GM20000 (cell line): ENCODE measurements at regions not wholly inside any gene's neighbourhood (a gene's known extent, or its start where the extent isn't known, plus 50 kb on each side); places are given as distances from the start of the nearest gene placed in this dataset.

Experiments
- DNase-seq: peaks from one replicate; pipeline ENCODE4 v3.0.0; 2012; ENCODE audit warnings: low spot score
- TF ChIP-seq, protein P1 (sequence below): IDR thresholded peaks from 2 replicates; pipeline ENCODE4 v1.5.1; 2012; ENCODE audit warnings: mild to moderate bottlenecking, control low read depth; ENCODE audit errors: extremely low read depth, missing control alignments

DNA sequence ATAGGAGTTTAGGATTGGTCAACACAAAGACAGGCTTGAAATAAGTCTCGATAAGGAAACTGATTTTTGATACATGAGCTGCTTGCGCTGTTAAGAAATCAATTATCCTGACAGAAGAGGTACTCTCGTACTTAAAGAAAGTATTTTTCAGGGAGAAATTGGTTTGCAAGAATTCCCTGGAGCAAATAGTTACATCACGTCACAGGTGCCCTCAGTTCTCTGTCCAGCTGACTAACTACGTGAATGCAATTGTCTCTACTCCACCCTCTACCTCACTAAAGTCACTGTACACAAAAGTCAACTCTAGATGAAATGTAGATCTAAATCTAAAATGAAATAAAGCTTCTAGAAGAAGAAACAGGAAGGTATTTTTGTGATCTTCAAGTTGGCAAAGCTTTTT, 130.6 kb upstream of the KCNJ16 start:
- DNase-seq = no peak
- TF ChIP-seq, protein P1, sequence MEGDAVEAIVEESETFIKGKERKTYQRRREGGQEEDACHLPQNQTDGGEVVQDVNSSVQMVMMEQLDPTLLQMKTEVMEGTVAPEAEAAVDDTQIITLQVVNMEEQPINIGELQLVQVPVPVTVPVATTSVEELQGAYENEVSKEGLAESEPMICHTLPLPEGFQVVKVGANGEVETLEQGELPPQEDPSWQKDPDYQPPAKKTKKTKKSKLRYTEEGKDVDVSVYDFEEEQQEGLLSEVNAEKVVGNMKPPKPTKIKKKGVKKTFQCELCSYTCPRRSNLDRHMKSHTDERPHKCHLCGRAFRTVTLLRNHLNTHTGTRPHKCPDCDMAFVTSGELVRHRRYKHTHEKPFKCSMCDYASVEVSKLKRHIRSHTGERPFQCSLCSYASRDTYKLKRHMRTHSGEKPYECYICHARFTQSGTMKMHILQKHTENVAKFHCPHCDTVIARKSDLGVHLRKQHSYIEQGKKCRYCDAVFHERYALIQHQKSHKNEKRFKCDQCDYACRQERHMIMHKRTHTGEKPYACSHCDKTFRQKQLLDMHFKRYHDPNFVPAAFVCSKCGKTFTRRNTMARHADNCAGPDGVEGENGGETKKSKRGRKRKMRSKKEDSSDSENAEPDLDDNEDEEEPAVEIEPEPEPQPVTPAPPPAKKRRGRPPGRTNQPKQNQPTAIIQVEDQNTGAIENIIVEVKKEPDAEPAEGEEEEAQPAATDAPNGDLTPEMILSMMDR = no peak

DNA sequence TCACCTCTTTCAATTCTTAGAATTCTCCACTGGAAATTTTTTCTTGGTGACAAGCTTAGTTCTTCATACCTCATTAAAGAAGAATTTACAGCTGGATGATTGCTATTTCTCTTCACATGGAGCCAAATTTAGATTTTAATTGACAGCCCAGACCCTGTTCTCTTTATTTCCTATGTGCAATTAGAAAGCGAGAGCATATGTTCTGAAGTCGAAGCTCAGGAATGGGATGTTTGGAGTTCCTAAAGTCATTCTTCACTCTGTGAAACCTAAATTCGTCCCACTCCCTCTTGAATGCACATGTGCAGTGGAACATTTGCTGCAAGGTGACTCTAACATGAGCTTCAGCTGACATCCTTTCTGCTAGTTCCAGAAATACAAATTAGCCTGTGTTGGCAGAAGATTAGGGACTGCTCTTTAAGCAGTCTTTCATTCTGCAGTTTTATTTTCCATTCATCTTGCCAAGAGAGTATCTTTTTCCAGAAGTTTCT, 129.3 kb upstream of the KCNJ16 start:
- DNase-seq = no peak
- TF ChIP-seq, protein P1 = no peak

DNA sequence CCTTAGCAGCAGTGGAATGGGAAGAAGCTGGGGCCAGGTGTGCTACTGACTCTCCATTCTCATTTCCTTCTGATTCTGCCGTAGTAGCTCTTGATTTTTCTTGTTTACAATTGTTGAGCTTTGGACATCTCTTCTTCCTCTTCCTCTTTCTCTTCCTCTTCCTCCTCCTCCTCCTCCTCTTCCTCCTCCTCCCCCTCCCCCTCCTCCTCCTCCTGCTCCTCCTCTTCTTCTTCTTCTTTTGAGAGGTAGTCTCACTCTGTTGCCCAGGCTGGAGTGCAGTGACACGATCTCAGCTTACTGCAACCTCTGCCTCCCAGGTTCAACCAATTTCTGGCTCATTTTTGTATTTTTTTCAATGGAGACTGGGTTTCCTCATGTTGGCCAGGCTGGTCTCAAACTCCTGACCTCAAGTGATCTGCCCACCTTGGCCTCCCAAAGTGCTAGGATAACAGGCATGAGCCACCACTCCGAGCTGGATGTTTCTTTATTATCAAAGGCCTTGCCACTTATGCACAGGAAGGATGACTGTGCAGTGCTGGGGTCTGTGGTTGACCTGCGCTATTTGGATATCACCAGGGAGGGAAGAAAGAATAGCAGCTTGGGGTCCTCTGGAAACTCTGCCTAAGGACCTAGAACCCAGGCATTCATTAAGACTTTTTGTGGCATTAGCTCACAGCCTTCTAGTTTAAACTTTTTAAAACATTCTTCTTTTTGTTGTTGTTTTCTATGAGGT, 127.8 kb upstream of the KCNJ16 start:
- TF ChIP-seq, protein P1 = no peak
- no peak for DNase-seq

DNA sequence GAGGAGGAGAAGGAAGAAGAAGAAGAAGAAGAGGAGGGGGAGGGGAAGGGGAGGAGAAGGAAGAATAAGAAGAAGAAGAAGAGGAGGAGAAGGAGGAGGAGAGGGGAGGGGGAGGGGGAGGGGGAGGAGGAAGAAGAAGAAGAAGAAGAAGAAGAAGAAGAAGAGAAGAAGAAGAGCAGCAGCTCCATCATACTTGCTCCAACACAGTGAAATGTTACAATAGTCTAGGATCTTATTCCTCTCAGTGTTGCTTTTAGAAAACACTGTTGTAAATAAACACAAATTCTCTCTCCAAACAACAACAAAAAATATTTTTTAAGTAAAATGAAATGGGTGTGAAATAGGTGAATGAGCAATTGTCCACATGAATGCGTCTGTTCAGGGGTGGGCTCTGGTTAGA, 126.6 kb upstream of the KCNJ16 start:
- TF ChIP-seq, protein P1 = no peak
- DNase-seq = no peak

DNA sequence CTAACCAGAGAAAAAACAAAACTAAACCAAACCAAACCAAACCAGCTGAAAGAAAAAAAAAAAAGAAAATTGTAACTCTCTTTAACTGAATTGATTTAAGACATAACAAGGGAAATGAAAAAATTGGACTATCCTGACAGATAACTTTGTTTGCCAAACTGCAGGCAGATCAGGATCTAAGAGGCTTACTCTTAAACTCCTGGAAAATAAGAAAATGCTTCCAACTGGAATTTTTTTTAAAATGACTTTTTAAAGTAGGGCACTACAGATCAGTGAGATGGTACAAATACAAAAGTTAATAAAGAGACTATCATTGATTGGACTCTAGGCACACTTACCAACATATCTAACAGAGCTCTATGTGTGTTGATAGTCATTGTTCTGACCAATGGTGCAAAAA, 125.5 kb upstream of the KCNJ16 start:
- DNase-seq = no peak
- TF ChIP-seq, protein P1 = no peak

DNA sequence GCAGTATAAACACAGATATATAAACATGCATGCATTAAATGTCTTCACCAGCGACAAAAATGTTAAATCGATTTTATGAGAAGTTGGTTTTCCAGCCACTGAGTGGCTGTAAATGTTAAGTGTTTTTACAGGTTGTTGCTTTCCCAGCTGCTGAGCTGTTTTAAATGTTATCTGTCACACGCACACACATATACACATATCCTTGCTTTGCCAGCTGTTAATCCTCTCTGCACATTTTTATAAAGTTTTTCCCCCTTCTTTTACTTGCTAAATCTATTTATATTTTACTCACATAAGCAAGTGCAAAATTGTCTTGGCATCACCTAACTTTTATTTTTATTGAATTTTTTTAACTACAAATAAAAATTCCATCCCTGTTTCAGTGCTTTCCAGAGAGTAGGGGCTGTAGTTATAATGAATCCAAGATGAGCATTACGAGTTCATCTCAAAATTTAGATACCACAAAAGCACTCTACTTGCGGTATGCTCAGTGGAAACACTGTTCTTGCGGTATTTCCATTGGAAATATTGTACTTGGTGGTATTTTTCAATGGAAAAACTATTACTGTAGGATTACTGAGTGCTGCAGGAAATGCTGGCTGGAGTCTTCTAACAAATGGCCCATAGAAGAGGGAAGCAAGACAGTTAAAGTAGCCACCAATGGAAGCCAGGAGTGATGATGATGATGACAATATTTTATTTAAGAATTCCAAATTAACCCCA, 124.9 kb upstream of the KCNJ16 start:
- TF ChIP-seq, protein P1 = no peak
- no peak for DNase-seq

DNA sequence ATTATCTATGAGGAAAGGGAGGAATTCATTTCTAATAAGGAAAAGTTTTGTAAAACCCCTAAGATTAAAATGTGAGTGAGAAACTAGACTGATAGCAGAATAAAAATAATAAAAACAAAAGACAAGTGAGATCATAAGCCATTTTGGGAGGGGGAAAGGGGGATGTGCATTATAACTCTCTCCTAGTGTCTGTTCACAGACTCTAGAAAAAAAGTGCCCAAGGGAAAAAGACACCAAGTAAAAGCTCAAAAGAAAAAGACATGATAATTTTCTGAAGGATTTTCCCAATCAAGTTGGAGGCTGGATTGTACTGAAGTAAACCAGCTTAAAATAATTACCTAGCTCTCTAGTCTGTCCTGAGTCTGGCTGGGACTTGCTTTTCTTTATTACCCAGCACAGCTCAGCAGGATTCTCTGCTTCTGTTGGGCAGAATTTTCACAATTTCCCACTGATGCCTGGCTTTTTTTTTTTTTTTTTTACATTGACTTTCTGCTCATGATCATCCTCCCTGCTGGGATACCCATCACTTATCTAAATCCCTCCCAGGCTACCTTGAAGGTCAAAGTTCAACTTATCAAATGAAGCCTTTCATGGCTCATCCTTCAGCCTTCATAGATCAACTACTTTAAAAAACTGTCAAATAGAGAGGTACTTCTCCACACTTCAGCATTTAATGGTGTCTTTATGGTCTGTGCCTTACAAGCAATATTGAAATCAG, 124.2 kb upstream of the KCNJ16 start:
- TF ChIP-seq, protein P1 = no peak
- no peak for DNase-seq
